SK-N-SH (cell line): ENCODE measurements at regions not wholly inside any gene's neighbourhood (a gene's known extent, or its start where the extent isn't known, plus 50 kb on each side); places are given as distances from the start of the nearest gene placed in this dataset.

ENCODE experiments used
- CTCF ChIP-seq: fragments of 200-600 bp; sonication (generic); IDR thresholded peaks from 2 replicates; pipeline ENCODE4 v1.6.1; 2017; ENCODE audit warnings: antibody characterized with exemption, mild to moderate bottlenecking, moderate library complexity
- ELF1 ChIP-seq: IDR thresholded peaks from 2 replicates; pipeline ENCODE4 v1.4.0; 2012
- IRF3 ChIP-seq: fragments of 150-350 bp; IDR thresholded peaks from 2 replicates; pipeline ENCODE4 v1.6.1; 2016; ENCODE audit warnings: mild to moderate bottlenecking, low read depth, low read length
- JUND ChIP-seq: IDR thresholded peaks from 2 replicates; pipeline ENCODE4 v1.4.0; 2012
- MXI1 ChIP-seq: IDR thresholded peaks from 2 replicates; pipeline ENCODE4 v1.6.1; 2012; ENCODE audit warnings: mild to moderate bottlenecking, low read depth, low read length, improper control_type of control experiment
- PBX3 ChIP-seq: IDR thresholded peaks from 2 replicates; pipeline ENCODE4; 2012
- POLR2AphosphoS5 ChIP-seq: IDR thresholded peaks from 2 replicates; pipeline ENCODE4 v1.6.1; 2012; ENCODE audit warnings: low read depth, low read length
- RAD21 ChIP-seq: IDR thresholded peaks from 2 replicates; pipeline ENCODE4 v1.6.1; 2012; ENCODE audit warnings: mild to moderate bottlenecking, low read length
- REST ChIP-seq: IDR thresholded peaks from 2 replicates; pipeline ENCODE4 v1.6.1; 2012; ENCODE audit warnings: mild to moderate bottlenecking, low read depth, low read length, moderate library complexity
- RFX5 ChIP-seq: IDR thresholded peaks from 2 replicates; pipeline ENCODE4 v1.6.1; 2012; ENCODE audit warnings: mild to moderate bottlenecking, improper control_type of control experiment, low read length
- TCF12 ChIP-seq: IDR thresholded peaks from 2 replicates; pipeline ENCODE4 v1.4.0; 2012
- YY1 ChIP-seq: IDR thresholded peaks from 2 replicates; pipeline ENCODE4 v1.4.0; 2012; ENCODE audit warnings: low read depth, mild to moderate bottlenecking

- TF ChIP-seq RFX5 (no peak), PBX3 (no peak), ELF1 (no peak), MXI1 (no peak), TCF12 (no peak), CTCF (no peak), YY1 (no peak), POLR2AphosphoS5 (no peak), REST (no peak), JUND (no peak), IRF3 (no peak), RAD21 (no peak)
Observed at GRCh38 chr18:8498905-8499304, 110.3 kb upstream of the RAB12 start.
